Mammary epithelial cell (primary cell): ENCODE measurements at regions not wholly inside any gene's neighbourhood (a gene's known extent, or its start where the extent isn't known, plus 50 kb on each side); places are given as distances from the start of the nearest gene placed in this dataset.

Source experiments
- CTCF ChIP-seq, 2 donors: IDR thresholded peaks in 1 of 2; conservative IDR thresholded peaks in 1 of 2; 2 replicates each; pipeline ENCODE4 v1.5.1; 2011 to 2012; ENCODE audit warnings: inconsistent platforms in 2 of 2, low read length in 2 of 2, mild to moderate bottlenecking in 2 of 2, control low read depth in 1 of 2, low read depth in 1 of 2; ENCODE audit not compliant: insufficient read depth in 1 of 2; ENCODE audit errors: extremely low read depth in 1 of 2
- EZH2 ChIP-seq: IDR thresholded peaks from 2 replicates; pipeline ENCODE4 v1.6.1; 2012; ENCODE audit warnings: low read length, inconsistent platforms, borderline replicate concordance

- TF ChIP-seq CTCF (conservative IDR thresholded peaks at IDR 0.05 in 1 of 2, IDR thresholded peaks at IDR 0.05 in 1 of 2; ENCODE audit: extremely low read depth in 1 of 2, insufficient read depth in 1 of 2, low read depth in 1 of 2, low read length in 2 of 2) (no peak), EZH2 (no peak)
These were observed 218.7 kb downstream of the HNMT start for GRCh38 chr2:138182937-138183312.
